ENCODE measurements at regions not wholly inside any gene's neighbourhood (a gene's known extent, or its start where the extent isn't known, plus 50 kb on each side); places are given as distances from the start of the nearest gene placed in this dataset.

DNA sequence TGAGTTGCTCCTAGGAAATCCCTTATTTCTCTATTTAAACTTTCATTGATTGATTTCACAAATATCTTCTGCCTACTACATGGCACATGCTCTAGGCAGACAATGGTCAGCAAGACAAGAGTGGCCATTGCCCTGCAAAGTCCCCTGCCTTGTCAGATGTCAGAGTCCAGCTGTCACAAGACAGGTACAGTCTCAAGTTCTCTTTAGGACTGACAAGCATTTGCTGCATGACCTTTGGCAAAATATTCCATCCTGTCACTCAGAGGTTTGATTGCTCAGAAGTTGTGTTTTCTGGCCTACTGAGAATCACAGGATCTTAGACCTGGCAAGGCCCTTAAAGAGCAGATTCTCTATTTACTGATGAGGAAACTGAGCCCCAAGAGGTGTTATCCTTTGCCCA, 322.3 kb upstream of the NFE2L3 start:
- ATAC-seq (no peak), DNase-seq (no peak)
- intact Hi-C loops (cut with DNase I): loop anchor here in 1 of 2 donors (10.0 kb wide), 1 partner anchor 75 kb away; no protein-coding TSS in a partner anchor

DNA sequence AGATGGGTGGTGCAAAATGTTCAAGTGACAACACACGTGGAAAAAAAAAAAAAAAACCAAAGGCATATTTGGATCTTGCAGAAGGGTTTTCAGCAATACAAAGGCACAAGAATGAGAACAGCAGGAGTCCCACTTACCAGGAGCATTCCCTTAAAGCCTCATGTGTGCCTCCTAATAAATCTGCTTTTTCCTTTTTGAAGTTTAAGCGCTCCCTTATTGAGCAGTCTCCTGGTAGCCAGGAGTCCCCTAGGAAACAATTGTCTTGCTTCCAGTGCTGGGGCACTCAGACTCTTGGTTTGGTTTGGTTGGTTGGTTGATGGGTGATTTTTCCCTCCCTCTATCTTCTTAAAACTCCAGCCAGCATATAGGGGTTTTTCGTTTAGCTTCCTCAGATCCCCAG, 321.8 kb upstream of the NFE2L3 start:
- DNase-seq: no peak
- intact Hi-C loops (cut with DNase I): loop anchor here in 1 of 2 donors (10.0 kb wide), 1 partner anchor 75 kb away; no protein-coding TSS in a partner anchor
- no peak for ATAC-seq

DNA sequence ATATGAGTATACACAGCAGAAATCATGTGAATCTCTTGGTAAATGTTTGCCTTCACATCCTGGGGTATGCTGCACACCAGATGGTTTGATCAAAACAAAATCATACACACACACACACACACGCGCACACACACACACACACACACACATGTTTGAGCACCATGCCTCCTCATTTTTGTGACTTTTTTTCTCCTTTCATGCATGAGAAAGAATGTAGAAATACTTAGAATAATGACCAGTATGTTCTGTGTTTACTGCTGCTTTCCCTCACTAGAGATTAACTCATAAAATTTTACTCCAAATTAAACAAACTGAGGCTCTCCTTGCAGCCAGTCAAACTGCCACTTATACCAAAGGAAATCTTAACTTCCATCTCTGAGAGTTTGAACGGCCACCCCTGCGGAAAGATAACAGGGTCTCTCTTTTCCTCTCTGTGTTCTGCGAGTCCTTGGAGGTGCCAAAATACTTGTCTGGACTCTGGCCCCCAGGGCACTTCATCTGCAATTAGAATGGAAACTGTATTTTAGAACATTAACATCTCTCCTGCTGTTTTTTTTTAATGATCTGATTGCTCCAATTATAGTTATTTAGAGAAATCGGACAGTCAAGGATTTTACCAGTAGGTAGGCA, 320.8 kb upstream of the NFE2L3 start:
- intact Hi-C loops (cut with DNase I): loop anchor here in 1 of 2 donors (10.0 kb wide), 1 partner anchor 76 kb away; no protein-coding TSS in a partner anchor

DNA sequence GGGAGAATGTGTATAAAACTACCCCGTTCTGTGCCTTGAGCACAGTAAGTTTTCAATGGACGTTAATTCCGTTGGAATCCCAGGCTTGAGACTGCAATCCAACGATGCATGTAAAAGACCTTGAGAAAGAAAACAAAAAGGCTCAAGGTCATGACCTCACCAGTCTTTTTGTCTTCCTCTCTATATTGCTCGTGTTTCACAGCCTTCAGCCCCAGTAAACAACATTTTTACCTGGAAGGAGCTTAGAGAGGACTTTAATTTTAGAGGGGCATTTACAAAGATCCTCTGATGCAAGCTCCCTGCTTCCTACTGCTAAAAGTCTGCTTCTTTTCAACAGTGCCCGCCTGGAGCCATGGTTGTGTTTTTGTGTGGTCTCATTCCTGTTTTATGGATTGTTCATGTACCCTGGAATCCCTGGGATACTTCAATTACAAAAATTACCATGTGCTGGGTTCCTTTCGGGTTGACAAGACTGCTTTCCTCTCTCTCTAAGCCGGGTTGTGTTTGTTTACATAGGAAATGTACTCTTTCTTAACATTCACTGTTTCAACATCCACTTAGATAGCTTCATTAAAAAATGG, 320.1 kb upstream of the NFE2L3 start:
- ATAC-seq (no peak), DNase-seq (no peak)
- intact Hi-C loops (cut with DNase I): loop anchor here in 1 of 2 donors (10.0 kb wide), 1 partner anchor 77 kb away; no protein-coding TSS in a partner anchor

More for the DNA sequence above, 320.8 kb upstream of the NFE2L3 start:
- no peak for ATAC-seq
- DNase-seq: no peak

DNA sequence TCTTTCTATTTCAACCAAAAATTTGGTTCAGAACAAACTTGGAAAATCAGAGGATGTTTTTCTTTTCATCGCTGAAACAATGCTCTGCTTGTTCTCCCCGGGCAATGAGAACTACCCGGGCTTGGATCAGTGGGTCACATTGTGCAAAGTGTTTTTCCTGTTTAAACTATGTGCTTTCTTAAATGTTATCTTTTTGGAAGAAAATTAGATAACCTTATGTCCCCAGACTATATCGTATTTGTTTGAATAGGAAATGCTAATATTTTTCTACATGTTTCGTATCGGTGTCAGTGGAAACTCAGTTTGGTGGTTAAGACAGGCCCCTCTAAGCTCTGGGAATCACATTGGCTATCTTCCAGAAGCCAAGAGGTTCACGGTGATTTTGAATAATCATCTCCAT, 319.5 kb upstream of the NFE2L3 start:
- intact Hi-C loops (cut with DNase I): loop anchor here in 1 of 2 donors (10.0 kb wide), 1 partner anchor 78 kb away; no protein-coding TSS in a partner anchor
- no peak for DNase-seq
- ATAC-seq: peak; percentile 55 to 71

DNA sequence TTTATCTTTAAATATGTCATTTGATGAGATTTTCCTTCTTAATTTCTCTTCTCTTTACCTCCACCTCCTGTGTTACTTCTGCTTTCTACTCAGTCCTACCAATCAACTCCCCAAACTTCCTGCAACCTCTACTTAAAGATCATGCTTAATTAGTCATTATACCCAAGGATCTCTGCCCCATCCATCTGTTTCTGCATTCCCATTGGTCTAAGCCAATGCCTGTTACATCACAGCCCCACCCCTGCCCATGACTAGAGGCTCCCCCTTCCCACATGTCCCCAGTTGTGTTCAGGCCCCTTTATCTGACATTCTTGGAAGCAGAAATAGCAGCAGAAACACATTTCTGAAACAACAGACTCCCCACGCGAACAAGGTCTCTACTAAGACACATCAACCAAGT, 319.1 kb upstream of the NFE2L3 start:
- peak; percentile 63 to 68 for ATAC-seq
- no peak for DNase-seq
- intact Hi-C loops (cut with DNase I): loop anchor here in 1 of 2 donors (10.0 kb wide), 1 partner anchor 78 kb away; no protein-coding TSS in a partner anchor

DNA sequence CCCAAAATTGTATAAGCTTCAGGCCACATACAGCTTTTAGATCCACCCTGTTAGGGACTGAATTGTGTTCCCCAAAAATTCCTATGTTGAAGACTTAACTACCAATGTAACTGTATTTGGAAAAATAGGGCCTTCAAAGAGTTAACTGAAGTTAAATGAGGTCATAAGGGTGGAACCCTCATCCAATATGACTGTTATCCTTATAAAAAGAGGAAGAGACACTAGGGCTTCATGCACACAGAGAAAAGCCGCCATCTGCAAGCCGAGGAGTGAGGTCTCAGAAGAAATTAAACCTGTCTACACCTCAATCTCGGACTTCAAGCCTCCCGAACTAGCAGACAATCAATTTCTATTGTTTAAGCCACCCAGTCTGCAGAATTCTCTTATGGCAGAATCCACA, 317.9 kb upstream of the NFE2L3 start:
- DNase-seq (no peak), ATAC-seq (no peak)
- intact Hi-C loops (cut with DNase I): loop anchor here in 1 of 2 donors (10.0 kb wide), 1 partner anchor 79 kb away; no protein-coding TSS in a partner anchor

DNA sequence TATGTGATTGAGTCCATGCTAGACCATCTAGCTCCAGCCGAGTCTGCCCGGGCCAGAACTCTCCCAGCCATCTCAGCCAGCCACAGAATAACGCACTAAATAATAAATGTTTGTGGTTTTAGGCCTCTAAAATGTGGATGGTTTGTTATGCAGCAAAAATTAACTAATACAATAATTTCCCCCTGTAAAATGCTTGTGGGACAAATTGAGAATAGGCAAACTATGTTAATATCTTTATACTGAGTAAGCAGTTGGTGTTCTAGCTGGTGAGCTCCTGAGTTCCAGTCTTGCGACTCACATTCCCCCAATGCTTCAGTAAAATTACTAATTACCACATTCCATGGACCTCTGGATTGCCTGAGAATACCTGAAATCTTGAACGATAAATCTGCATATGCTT, 316.8 kb upstream of the NFE2L3 start:
- DNase-seq (no peak), ATAC-seq (no peak)
- intact Hi-C loops (cut with DNase I): loop anchor here in 1 of 2 donors (10.0 kb wide), 1 partner anchor 80 kb away; no protein-coding TSS in a partner anchor

DNA sequence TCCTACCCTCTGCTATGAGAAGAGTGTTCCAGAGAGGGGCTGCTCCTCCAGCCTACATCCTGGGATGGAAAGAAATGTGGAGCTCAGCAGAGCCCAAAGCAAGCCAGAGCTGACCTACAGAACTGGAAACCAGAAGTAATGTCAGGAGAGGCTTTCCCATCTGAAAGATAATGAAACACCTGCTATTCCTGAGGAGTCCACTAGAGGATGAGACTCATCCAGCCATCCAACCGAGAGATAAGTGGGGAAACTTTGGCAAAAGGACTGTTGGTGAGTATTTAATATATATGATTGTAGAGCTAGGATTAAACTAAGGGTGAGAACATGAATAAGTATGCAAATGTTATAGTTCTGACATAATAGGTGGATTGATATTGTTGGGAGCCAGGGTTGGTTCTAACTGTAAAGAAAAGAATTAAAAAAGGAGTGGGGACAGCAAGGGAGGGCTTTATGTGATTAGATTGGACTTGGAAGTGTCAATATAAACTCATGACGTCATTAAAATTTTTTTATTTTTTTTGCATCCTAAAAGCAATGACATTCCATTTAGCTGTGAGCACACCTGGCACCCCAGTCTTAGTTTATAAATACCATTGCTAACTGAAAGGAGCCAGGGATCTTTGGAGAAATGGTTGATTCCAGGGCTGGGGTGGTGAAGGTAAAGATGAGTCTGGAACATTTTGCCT, 312.8 kb upstream of the NFE2L3 start:
- intact Hi-C loops (cut with DNase I): loop anchor here in 1 of 2 donors (10.0 kb wide), 1 partner anchor 84 kb away; no protein-coding TSS in a partner anchor
- ATAC-seq: no peak
- DNase-seq: no peak

DNA sequence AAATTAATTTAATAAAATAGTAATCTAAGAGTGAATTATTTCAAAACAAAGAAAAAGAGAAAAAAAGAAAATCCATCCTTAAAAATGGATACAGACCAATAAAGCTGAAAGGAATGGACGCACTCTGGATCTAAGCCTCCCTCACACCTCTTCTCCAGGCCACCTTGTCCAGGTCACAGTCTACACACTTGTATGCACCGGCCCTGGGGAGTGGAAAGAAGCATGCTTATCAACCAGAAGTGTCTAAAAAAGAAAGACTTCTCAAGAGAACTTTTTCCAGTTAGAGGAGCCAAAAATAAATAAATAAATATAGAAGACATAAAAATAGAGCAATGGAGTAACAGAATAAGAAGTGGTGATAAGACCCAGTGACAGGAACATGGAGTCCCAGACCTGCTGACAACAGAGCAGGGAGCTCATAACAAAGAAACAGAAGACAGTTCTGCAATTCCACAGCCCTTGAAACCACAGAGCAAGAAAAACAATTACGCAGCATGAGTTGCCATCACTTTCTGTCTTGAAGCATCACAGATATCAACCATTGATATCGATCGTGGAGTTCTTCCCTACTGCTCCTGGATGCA, 311.7 kb upstream of the NFE2L3 start:
- ATAC-seq (peak; percentile 88), DNase-seq (no peak)
- intact Hi-C loops (cut with DNase I): loop anchor here in 1 of 2 donors (5.0 kb wide), 1 partner anchor 163 kb away; no protein-coding TSS in a partner anchor

DNA sequence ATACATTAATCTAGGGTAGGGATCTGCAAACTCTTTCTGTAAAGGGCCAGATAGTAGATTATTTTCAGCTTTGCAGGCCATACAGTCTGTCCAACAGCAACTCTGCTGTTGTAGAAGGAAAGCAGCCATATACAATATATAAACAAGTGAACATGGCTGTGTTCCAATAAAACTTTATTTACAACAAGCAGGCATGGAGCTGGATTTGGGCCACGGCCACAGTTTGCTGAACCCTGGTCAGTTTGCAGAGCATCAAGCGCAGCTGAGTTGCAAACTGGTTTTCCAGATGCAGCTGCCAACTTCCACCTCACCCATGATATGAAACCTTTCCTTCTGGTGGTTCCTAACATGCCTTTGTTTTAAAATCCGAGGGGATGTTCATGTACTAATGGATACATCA, 310.4 kb upstream of the NFE2L3 start:
- intact Hi-C loops (cut with DNase I): loop anchor here in 1 of 2 donors (5.0 kb wide), 1 partner anchor 164 kb away; no protein-coding TSS in a partner anchor
- ATAC-seq (no peak), DNase-seq (no peak)

DNA sequence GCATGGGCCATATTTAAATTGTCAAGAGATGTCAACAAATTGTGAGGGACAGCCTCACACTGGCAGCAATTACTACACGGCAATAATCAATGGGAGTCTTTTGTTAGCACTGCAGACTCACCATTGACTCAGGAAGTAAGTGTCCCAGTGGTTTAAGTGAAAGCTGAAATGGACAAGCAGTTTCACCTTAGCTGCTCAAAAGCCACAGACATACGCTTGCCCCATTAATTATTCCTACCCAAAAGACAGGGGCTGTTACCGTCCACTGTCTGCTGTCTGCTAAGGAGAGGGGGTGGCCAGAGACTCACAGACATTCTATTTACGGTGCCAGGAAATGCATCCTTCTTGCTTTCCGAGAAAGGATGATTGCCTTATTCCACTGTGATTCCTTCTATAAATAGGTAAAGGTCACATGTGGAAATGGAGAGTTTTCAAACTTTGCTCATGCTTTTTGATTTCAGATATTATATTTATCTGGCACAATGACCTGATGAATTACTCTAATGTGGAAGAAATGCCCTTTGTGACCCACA, 309.7 kb upstream of the NFE2L3 start:
- ATAC-seq: no peak
- intact Hi-C loops (cut with DNase I): loop anchor here in 1 of 2 donors (5.0 kb wide), 1 partner anchor 165 kb away; no protein-coding TSS in a partner anchor
- no peak for DNase-seq

DNA sequence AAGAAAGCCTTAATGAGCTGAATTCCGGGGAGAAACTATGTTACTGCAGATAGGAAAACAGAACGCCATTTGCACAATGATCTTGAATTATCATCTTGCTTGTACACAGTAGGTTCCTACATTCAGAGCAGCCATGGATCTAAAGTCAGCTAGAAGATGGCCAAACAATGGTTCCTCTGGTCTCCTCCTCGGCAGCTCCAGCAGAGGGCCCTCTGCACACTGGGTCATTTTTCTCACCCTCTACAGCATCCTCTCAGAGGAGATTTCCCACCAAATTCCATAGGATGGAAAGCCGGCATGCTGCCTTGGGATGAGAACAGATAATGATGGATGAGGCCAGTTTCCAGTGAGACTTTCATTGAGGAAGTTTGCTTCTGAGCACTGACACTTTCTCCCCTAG, 308.5 kb upstream of the NFE2L3 start:
- DNase-seq (no peak), ATAC-seq (no peak)
- intact Hi-C loops (cut with DNase I): loop anchor here in 1 of 2 donors (5.0 kb wide), 1 partner anchor 166 kb away; no protein-coding TSS in a partner anchor

DNA sequence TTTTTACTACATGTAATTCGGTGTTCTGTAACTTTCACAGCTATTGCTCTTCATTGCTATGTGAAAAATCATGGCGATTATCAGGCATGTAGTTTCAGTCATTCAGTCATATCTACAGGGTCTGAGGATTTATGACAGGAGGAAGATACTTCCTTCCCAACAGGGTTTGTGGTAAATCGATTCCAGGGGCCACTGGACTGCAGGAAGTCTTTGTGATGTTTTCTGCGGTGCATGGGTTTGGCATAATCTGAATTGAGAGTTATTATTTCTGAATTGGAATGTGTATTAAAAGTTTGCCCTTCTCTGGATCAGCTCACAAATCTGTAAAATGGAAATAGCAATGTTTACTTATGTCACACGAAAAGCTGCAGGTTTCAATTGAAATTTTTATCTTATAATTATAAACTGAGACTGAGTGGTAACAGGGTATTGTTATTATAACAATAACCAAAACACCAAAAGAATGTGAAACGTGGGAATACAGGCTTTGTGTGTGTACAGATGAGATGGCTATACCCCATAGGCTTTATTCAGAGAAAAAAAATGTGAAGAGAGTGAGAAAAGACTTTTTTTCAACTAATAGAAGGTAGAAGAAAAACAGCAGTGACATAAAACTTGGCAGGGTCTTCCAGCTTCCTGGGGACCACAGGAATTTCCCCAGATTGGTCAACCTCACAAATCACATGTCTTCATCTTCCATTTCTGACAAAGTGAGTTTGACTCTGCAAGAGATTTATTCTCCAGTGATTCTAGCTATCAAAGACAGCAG, 307.7 kb upstream of the NFE2L3 start:
- no peak for ATAC-seq
- no peak for DNase-seq
- intact Hi-C loops (cut with DNase I): loop anchor here in 1 of 2 donors (5.0 kb wide), 1 partner anchor 167 kb away; no protein-coding TSS in a partner anchor

DNA sequence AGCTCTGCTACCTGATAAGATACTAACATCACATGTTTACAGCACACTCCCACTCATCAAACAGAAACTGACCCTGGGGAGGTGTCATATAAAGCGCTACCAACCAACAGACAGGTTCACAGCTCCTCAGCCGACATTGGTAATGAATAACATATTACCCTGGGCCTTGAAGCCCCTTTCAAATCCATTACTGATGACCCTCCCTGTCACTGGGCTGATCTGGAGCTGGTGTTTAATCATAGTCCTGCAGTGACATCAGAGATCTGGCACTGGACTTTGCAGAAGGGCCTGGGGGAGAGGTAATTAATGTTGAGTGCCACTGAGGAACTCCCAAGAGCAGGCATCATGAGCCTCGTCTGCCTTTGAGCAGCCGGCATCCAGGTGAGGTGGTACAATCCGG, 306.5 kb upstream of the NFE2L3 start:
- intact Hi-C loops (cut with DNase I): no loop called here
- ATAC-seq (no peak), DNase-seq (no peak)

DNA sequence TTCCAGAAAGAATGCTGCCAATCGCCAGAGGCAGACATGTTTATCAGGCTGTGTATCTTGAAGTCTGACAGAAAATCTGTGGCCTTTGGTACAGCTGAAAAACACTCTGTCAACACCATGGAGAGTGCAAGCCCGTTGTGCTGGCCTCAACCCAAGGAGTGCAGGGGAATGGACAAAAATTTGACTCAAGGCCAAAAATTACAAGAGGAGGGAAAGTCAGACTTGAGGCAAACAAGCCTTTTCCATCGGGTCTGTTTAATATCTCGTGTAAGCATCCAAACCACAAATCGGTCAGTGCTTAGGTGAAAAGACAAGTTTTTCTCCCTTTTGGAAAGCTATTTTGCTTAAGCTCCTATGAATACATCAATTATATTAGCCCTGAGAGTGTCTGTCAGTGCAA, 305.3 kb upstream of the NFE2L3 start:
- ATAC-seq (peak; percentile 71 to 78), DNase-seq (peak; percentile 81)
- intact Hi-C loops (cut with DNase I): no loop called here

DNA sequence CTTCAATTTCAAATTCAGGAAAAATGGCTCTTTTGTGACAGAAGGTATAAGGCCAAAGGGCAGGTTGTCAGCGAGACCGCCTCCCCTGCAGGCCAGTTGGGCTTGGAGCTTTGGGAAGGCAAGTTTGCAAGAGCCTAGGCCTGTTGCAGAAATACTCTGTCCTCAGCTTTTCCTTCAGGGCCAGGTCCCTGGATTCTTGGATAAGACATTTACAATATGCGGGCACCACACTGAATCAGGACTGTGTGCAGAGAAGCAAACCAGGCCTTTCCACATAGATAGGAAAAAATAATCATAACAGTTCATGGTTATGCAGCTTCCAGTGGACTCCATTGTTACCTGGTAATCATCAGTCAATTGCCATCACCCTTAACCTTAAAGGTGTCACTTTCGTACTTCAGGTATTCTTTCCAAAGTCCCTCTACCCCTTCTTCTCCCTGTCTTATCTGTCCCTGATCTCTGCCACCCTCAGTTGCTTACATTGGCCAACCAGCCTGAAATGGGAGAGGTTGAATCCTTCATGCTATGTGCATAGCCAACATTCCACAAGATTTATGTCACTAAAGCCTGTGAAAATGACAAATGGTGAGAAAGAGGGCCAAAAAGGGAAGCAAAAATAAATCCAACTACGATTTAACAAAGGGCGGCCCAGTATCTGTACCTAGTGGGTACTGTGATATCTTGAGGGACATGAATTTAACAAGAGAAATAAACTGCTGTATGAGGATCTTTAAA, 304.5 kb upstream of the NFE2L3 start:
- intact Hi-C loops (cut with DNase I): no loop called here
- ATAC-seq (peak in 1 of 2 donors; percentile 17), DNase-seq (no peak)

All from left cardiac atrium (tissue), 4 donors.